ENCODE measurements at regions not wholly inside any gene's neighbourhood (a gene's known extent, or its start where the extent isn't known, plus 50 kb on each side); places are given as distances from the start of the nearest gene placed in this dataset.

DNA sequence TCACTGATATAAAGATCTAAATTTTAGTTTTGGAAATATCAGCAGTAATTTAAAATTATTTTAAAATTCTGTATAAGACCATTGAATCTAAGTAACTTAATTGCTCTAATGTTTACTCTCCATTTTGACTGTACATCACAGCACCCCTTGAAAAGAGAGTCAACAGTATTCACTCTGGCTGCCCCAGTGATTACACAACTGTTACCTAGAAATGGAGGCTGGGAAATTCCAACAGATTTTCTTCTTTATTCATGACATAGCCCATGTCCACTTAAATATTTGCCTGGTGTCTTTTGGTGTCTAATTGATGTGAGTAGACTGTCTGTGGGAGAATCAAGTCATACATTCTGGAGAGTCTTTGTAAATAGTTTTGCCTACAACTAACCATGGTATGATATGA lies 301.8 kb upstream of the CDH6 start:
- no peak overlapping the region for H3K27ac ChIP-seq
- ChIA-PET POLR2A (ENCODE audit: low non-redundant PET) (no interaction called here), CTCF (interaction anchor here (0.5 to 0.6 kb wide), 2 partner anchors 9 to 29 kb away, joined by 3 read pairs; no protein-coding TSS in a partner anchor)
- TF ChIP-seq, protein P1, sequence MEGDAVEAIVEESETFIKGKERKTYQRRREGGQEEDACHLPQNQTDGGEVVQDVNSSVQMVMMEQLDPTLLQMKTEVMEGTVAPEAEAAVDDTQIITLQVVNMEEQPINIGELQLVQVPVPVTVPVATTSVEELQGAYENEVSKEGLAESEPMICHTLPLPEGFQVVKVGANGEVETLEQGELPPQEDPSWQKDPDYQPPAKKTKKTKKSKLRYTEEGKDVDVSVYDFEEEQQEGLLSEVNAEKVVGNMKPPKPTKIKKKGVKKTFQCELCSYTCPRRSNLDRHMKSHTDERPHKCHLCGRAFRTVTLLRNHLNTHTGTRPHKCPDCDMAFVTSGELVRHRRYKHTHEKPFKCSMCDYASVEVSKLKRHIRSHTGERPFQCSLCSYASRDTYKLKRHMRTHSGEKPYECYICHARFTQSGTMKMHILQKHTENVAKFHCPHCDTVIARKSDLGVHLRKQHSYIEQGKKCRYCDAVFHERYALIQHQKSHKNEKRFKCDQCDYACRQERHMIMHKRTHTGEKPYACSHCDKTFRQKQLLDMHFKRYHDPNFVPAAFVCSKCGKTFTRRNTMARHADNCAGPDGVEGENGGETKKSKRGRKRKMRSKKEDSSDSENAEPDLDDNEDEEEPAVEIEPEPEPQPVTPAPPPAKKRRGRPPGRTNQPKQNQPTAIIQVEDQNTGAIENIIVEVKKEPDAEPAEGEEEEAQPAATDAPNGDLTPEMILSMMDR (conservative IDR thresholded peaks at IDR 0.05; ENCODE audit: low read depth) = no peak
- DNase-seq (ENCODE audit: low spot score) = no peak

DNA sequence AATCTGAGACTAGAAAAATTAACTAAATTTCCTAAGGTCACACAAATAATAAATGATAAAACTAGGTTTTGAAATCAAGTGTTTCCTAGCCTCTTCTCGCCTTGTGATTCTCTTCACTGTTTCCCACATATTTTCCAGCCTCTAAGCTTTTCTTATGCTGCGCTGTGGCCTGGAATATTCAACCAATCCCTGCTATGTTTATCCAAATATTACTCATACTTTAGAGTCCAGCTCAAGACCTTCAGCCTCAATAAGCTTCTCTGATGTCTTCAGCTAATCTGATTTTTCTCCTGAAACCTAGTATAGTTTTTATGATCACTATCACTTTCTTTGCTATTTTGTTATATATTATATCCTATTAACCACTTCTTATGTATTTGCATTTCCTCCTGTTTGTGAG lies 303.1 kb upstream of the CDH6 start:
- no peak for DNase-seq (ENCODE audit: low spot score)
- H3K27ac ChIP-seq = no peak overlapping the region
- CTCF ChIA-PET = no interaction called here
- TF ChIP-seq, protein P1 (conservative IDR thresholded peaks at IDR 0.05; ENCODE audit: low read depth) = no peak
- POLR2A ChIA-PET (ENCODE audit: low non-redundant PET) = no interaction called here

DNA sequence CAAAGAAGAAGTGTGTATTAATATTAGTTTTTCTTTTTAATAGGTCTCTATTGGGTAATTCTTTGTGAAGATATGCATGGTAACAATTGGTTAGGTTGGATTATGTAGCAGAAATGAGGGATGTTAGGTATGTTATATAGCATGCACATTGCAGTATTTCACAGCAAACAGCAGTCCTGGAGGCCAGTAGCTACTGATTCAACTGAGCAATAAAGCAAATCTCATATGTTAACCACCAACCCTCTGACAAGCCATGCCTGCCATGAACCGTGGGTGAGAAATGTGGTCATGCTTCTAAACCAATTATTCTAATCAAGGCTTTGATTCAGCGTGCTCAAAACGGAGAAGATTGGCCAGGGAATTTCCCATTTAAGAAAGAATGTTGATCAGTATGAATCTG lies 313.0 kb upstream of the CDH6 start:
- H3K27ac ChIP-seq = no peak overlapping the region
- DNase-seq (ENCODE audit: low spot score) = no peak
- TF ChIP-seq, protein P1 (conservative IDR thresholded peaks at IDR 0.05; ENCODE audit: low read depth) = no peak
- ChIA-PET CTCF (no interaction called here), POLR2A (ENCODE audit: low non-redundant PET) (no interaction called here)

DNA sequence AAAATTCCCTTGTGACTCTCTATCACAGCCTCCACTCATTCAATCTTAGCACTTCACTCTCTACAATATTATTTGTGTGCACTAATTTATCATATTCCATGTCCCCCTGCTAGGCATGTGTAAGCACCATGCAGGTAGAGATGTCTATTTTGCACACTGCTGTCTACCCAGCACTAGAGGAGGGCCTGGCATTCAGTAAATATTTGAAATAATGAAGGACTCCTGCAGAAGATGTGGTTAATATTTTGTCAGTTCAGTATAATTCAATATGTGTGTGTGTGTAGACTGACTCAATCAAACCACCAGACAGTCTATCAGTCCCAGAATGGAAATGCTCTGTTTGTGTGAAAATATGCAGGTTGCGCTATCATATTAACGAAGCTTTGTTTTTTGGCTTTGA lies 313.6 kb upstream of the CDH6 start:
- CTCF ChIA-PET = no interaction called here
- TF ChIP-seq, protein P1 (conservative IDR thresholded peaks at IDR 0.05; ENCODE audit: low read depth) = no peak
- DNase-seq (ENCODE audit: low spot score) = no peak
- H3K27ac ChIP-seq = no peak overlapping the region
- POLR2A ChIA-PET (ENCODE audit: low non-redundant PET) = no interaction called here

DNA sequence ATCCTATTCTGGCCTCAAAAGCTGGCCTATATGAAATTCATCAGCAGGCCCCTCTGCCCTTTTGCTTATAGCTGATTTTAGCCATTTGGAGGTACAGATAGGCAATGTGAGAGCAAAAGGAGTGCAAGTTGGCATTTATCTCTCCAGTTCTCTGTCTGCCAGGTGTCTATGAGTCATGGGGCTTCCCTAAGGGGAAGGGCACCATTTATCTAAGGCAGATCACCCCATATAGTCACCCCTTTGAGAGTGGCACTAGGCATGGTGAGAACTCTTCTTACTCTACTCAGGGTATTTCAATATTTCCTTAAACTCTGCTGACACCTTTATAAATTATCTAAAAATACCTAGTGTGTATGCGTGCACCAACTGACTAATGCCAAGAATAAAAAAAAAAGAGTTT lies 314.7 kb upstream of the CDH6 start:
- CTCF ChIA-PET = interaction anchor here (0.7 kb wide), 1 partner anchor 16 kb away, joined by 6 read pairs; no protein-coding TSS in a partner anchor
- no peak for DNase-seq (ENCODE audit: low spot score)
- TF ChIP-seq, protein P1 (conservative IDR thresholded peaks at IDR 0.05; ENCODE audit: low read depth) = no peak
- H3K27ac ChIP-seq = no peak overlapping the region
- POLR2A ChIA-PET (ENCODE audit: low non-redundant PET) = no interaction called here

DNA sequence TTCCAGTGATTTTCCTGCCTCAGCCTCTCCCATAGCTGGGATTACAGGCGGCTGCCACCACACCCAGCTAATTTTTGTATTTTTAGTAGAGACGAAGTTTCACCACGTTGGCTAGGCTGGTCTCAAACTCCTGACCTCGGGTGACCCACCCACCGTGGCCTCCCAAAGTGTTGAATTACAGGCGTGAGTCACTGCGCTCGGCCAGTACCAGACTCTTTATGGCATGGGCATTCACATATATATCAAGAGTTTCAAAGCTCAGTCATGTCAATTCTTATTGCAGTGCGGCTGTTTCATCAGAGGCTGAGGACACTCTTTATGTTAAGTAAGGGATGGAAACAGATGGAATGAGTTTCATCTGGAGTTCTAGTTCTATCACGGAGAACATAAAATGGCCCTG lies 315.2 kb upstream of the CDH6 start:
- TF ChIP-seq, protein P1 (conservative IDR thresholded peaks at IDR 0.05; ENCODE audit: low read depth) = no peak
- H3K27ac ChIP-seq = no peak overlapping the region
- no peak for DNase-seq (ENCODE audit: low spot score)
- POLR2A ChIA-PET (ENCODE audit: low non-redundant PET) = no interaction called here
- CTCF ChIA-PET = interaction anchor here (0.7 kb wide), 1 partner anchor 16 kb away, joined by 6 read pairs; no protein-coding TSS in a partner anchor
